ENCODE measurements at regions not wholly inside any gene's neighbourhood (a gene's known extent, or its start where the extent isn't known, plus 50 kb on each side); places are given as distances from the start of the nearest gene placed in this dataset.

DNA sequence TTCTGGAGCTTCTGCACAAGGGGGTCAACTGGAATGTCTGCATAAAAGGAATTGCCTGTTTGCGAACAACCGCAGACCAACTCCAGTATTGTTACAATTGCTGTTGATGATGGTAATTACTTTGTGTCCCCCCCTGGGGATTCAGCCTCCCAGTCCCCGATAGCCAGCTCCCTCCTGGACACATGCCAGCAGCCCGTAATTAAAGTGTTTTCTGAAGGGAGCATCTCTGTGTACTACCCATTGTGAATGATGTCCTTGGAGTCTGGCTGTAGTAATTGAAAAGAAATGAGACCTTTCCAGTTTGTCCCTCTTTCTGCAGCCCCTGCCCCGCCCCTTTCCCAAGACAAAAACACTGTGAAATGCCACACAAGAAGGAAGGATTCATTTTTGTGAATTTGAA is 377.1 kb upstream of the LCORL start:
- H3K27me3 ChIP-seq = no peaks in the 10 kb centered on the region
- H3K36me3 ChIP-seq = no peaks in the 10 kb centered on the region

DNA sequence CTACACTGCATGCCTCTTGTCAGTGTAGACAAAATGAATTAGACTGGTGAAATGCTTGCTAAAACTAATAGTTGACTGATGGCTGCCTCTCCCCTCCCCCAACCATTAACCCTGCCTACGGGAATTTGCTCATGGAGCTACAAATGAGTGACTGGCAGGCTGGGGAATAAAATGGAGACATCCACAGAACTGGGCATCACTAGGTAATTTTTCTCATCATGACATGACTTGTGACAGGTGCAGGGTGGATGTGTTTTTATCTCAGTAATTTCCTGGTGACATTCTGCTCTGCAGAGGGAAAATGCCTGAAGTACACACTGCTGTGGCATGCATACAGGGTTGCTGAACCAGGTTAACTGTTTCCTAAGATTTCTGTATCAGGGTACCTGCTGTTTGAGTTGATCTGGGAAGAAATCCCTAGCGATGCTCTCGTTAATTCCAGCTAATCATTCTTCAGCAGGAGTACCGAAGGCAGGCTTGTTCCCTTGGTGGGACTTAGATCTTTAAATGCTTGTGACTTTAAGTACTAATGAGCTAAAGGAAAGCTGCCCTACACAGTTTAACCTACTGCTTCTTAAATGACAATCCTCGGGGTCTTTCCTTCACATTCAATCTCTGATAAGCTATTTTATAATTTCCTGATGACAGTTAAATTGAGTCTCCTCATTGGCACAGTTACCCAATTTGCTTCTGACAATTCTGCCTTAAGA is 376.3 kb upstream of the LCORL start:
- no peaks in the 10 kb centered on the region for H3K4me1 ChIP-seq
- intact Hi-C loops (cut with DNase I) = no loop called here
- H3K4me3 ChIP-seq = no peak overlapping the region
- no peak for TF ChIP-seq POLR2A (IDR thresholded peaks at IDR 0.05)
- TF ChIP-seq, protein P1, sequence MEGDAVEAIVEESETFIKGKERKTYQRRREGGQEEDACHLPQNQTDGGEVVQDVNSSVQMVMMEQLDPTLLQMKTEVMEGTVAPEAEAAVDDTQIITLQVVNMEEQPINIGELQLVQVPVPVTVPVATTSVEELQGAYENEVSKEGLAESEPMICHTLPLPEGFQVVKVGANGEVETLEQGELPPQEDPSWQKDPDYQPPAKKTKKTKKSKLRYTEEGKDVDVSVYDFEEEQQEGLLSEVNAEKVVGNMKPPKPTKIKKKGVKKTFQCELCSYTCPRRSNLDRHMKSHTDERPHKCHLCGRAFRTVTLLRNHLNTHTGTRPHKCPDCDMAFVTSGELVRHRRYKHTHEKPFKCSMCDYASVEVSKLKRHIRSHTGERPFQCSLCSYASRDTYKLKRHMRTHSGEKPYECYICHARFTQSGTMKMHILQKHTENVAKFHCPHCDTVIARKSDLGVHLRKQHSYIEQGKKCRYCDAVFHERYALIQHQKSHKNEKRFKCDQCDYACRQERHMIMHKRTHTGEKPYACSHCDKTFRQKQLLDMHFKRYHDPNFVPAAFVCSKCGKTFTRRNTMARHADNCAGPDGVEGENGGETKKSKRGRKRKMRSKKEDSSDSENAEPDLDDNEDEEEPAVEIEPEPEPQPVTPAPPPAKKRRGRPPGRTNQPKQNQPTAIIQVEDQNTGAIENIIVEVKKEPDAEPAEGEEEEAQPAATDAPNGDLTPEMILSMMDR (IDR thresholded peaks at IDR 0.05) = no peak
- no peaks in the 10 kb centered on the region for H3K36me3 ChIP-seq
- H3K27ac ChIP-seq = no peak overlapping the region
- H3K27me3 ChIP-seq = no peaks in the 10 kb centered on the region
- no peak for DNase-seq
- ATAC-seq = no peak
- 63 to 67% (median 65%) methylated on average over 5 of the region's 5 CpGs for WGBS, 4 donors
- H3K9me3 ChIP-seq = no peaks in the 10 kb centered on the region

More for the DNA sequence above, 377.1 kb upstream of the LCORL start:
- no peaks in the 10 kb centered on the region for H3K4me1 ChIP-seq
- H3K9me3 ChIP-seq = no peaks in the 10 kb centered on the region
- ATAC-seq = no peak
- H3K4me3 ChIP-seq = no peak overlapping the region
- no peak for DNase-seq
- TF ChIP-seq, protein P1 (IDR thresholded peaks at IDR 0.05) = no peak
- no peak for TF ChIP-seq POLR2A (IDR thresholded peaks at IDR 0.05)
- H3K27ac ChIP-seq = no peak overlapping the region
- intact Hi-C loops (cut with DNase I) = no loop called here
- 31 to 40% (median 34%) methylated on average over 5 of the region's 5 CpGs for WGBS, 4 donors

DNA sequence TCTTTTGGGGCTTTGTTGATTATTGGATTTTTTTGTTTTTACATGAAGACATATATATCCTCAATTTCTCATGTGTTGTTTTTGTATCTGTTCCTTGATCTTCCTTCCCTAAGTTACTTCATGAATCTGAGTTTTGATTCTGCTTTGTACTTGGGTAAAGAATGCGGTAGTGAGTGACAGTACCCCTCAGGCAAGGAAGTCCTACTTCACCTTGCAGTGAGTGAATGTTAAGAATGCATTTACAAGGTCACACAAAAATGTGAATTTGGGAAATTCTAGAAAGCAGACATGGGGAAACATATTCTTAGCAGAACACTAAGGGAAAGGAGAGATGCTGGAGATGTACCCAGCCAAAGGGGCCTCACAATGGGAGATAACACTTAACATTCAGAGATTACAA is 373.1 kb upstream of the LCORL start:
- intact Hi-C loops (cut with DNase I) = no loop called here
- no peak for DNase-seq
- 81 to 93% (median 88%) methylated on average over 1 of the region's 1 CpG for WGBS, 4 donors
- H3K9me3 ChIP-seq = no peaks in the 10 kb centered on the region
- H3K4me3 ChIP-seq = no peak overlapping the region
- no peaks in the 10 kb centered on the region for H3K27me3 ChIP-seq
- no peak overlapping the region for H3K27ac ChIP-seq
- no peaks in the 10 kb centered on the region for H3K4me1 ChIP-seq
- H3K36me3 ChIP-seq = no peaks in the 10 kb centered on the region
- TF ChIP-seq, protein P1 (IDR thresholded peaks at IDR 0.05) = no peak
- no peak for TF ChIP-seq POLR2A (IDR thresholded peaks at IDR 0.05)
- ATAC-seq = no peak

DNA sequence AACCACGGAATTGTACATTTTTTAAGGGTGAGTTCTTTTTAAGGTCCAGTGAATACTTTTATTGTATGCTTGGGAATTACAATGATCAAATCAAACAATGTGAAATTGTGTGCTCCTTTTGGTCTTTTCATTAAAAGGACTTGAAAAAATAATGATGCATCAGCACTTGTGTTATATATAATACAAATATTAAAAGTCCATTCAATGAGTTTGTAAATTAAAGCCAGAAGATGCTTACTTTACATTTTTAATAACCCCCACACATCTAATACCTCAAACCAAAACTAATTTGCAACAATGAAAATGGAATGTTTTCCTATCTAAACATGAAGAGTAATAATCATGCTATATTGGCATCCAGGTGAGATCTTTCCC is 369.8 kb upstream of the LCORL start:
- H3K36me3 ChIP-seq = no peaks in the 10 kb centered on the region
- WGBS, 4 donors = 59 to 70% (median 67%) methylated on average over 1 of the region's 1 CpG
- no peaks in the 10 kb centered on the region for H3K27me3 ChIP-seq
- intact Hi-C loops (cut with DNase I) = no loop called here
- ATAC-seq (no peak), DNase-seq (no peak)
- no peaks in the 10 kb centered on the region for H3K9me3 ChIP-seq
- no peak overlapping the region for H3K4me3 ChIP-seq
- TF ChIP-seq, protein P1 (IDR thresholded peaks at IDR 0.05) = no peak
- TF ChIP-seq POLR2A (IDR thresholded peaks at IDR 0.05) = no peak
- no peaks in the 10 kb centered on the region for H3K4me1 ChIP-seq
- H3K27ac ChIP-seq = no peak overlapping the region

All from heart left ventricle (tissue), 16 donors.